CD4-positive, alpha-beta T cell treated with Interleukin-17A for 1 hour (primary cell): ENCODE measurements at regions not wholly inside any gene's neighbourhood (a gene's known extent, or its start where the extent isn't known, plus 50 kb on each side); places are given as distances from the start of the nearest gene placed in this dataset.

Experiments used
- DNase-seq: peaks from one replicate; pipeline ENCODE4 v3.0.0-alpha.2; 2020

- no peak for DNase-seq
Observed at GRCh38 chr14:97916100-97916499, 1118.9 kb downstream of the VRK1 start.

DNA sequence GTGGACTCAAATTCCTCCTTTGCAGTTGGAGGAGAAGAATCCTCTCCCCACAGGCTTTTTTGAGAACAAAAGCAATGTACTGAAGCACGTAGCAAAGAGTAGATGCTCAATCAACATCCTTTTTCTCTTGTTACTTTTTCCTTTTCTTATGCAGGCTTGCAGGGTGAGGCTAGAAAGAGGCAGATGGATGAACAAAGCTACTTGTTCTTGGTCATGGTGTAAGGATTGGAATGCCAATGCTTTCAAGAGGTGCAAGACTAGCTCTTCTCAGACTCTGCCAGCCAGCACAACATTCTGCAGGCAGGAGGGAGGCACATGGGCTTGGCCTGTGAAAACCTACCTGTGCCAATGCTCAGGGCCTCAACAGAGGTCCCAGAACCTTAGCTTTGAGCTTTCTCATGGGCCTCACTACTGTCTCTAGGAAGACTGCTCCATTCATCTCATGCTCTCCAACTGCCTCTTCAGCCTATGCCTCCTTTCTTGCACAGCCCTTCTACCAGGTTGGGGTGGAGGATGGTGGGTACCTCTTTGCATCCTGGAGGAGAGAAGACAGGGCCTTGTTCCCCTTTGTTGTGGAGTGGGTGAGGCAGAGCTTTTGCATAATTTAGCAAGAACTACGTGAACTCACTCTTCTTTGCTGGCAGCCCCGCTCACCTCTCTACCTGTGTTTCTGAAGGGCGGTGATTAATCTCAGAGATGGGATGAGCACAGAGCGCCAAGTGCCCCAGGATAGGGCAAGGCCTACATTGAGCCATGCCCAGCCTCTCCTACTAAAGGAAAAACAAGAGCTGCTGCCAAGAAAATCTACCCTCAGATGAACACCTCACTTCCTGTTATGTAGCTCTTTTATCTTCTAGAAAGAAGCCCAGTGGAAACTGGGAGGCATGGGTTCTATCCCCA lies 1119.7 kb downstream of the VRK1 start:
- no peak for DNase-seq

GRCh38 chr14:97920201-97920600 lies 1123.0 kb downstream of the VRK1 start:
- DNase-seq = no peak

DNA sequence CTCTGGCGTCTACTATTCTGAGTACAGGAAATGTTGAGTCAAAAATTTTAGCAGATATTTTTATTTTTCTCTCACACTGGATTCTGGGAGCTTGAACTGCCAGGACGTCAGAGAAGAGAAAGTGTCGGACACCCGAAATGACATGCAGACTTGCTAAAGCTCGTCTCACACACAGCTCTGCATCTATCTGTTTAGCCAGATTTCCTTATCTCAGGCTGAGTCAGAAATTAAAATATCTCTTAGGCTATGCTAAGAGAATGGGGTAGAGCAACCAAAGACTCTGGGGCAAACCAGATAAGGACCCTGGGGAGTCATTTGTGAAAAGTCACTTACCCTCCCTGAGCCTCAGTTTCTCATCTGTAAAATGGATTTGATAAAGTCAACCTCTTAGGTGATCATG lies 1124.1 kb downstream of the VRK1 start:
- no peak for DNase-seq

GRCh38 chr14:97924922-97925613 lies 1127.9 kb downstream of the VRK1 start:
- no peak for DNase-seq

GRCh38 chr14:97930166-97930565 lies 1133.0 kb downstream of the VRK1 start:
- DNase-seq = no peak

- DNase-seq = no peak
Observed at GRCh38 chr14:97931273-97931672, 1134.1 kb downstream of the VRK1 start.

GRCh38 chr14:97942921-97943320 lies 1145.7 kb downstream of the VRK1 start:
- DNase-seq = no peak

GRCh38 chr14:97943619-97944018 lies 1146.4 kb downstream of the VRK1 start:
- DNase-seq = no peak

DNA sequence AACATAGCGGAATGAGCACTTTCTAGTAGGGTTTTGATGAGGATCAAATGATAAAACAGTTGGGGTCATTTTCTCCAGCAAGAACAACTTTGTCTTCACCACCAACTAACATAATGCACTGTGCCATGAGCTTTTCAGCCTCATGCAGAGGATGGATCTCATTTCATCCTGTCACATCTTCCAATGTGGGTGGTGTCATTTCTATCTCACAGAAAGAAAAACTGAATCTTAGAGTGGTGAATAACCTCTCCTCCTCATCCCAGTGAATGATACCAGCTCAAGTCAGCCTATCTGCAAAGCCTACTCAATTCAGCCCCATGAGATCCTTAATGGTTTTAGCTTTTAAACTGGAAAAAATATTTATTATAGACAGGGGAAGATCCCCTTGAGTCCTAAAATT lies 1147.2 kb downstream of the VRK1 start:
- DNase-seq = no peak

- DNase-seq = no peak
Observed at GRCh38 chr14:97945631-97946030, 1148.4 kb downstream of the VRK1 start.

DNA sequence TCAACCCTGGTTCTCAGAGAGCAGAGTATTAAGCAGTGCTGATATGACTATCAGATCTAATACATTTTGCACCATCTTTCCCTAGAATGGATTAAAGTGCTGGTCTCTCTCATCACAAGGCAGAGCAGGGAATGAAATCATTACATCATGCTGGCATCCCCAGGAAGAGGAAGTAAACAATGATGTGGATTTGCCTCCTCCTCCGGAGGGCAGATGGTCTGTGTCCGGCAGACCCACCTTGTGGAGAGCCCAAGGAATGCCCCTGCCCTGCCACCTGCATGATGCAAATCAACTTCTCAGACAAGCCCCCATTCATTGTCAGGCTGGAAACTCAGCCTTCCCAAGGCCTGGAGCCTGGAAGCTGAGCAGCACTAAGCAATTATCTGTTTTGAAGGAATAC lies 1149.1 kb downstream of the VRK1 start:
- DNase-seq = no peak

GRCh38 chr14:97946641-97947040 lies 1149.5 kb downstream of the VRK1 start:
- no peak for DNase-seq

DNA sequence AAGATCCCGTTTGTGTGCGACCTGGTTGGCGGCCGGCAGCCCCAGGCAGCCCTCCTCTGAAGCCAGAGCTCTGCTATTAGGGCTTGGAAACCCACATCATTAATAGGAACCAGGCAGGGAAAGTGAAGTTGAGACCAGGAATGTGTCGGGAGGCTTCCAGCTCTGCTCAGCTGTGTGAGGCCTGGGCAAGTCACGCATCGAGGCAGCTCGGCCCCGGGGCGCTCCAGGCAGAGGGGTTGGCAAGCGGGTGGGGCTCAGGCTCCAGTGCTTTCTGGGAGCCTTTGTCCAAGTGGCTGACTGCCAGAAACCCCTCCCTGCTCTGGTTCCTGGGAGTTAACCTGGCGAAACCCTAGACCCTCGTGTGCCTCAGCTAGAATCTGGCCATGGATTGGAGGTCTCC lies 1151.7 kb downstream of the VRK1 start:
- DNase-seq = no peak

GRCh38 chr14:97956581-97957340 lies 1159.6 kb downstream of the VRK1 start:
- DNase-seq = no peak

- DNase-seq = no peak
Observed at GRCh38 chr14:97959251-97959650, 1162.1 kb downstream of the VRK1 start.

DNA sequence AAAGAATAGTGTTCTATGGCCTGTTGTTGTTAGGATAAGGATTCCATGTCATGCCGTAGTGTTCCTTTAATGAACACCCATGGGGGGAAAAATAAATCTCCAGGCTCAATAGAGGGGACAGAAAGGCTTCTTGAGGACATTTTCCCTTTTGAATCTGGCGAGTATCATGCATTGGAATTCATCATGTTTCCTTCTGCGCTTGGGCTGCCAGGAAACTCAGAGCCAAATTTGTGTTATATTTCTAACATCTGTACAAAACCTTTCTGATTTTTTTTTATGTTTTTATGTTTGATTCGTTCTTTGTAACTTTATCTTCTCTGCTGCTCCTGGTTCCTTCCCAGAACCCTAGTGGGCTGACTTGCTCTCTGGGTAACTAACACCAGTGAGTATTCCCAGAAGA lies 1163.3 kb downstream of the VRK1 start:
- no peak for DNase-seq

- no peak for DNase-seq
Observed at GRCh38 chr14:97970222-97970621, 1173.0 kb downstream of the VRK1 start.

DNA sequence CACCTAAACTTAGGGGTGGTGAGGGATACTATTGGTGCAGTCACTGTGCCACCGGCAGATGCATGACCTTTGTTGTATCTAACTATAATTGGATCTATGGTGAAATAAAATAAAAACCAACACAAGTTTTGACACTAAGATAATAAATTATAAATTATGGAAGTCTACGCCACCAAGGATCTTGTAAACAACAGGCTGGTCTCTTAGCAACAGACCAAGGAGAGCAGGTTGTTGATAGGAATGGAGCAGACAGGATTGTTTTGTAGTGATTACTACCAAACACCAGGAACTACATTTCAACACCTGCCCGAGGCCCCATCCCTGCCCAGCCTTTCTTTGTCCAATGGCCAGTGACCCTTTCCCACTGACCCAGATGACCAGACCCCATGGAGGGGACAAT lies 1178.0 kb downstream of the VRK1 start:
- peak; percentile 35 for DNase-seq

GRCh38 chr14:97975962-97976361 lies 1178.8 kb downstream of the VRK1 start:
- DNase-seq = peak; percentile 39

DNA sequence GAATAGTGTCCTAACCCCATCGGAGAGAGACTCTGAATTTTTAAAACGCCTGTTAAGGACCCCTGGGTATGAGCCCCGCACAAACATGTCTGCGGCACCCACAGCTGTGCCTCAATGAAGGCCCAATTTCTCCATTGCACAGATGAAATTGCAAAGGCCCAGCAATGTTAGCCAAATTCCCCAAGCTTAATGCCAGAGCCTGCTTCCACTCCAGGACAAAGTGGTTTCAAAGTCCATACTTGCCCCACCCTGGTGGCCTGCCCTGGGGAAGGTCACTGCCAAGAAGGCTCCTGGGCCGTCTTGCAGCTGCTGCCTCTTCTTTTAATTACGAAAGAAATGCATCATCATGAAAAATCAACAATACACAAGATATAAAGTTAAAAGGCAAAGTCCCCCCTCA lies 1179.7 kb downstream of the VRK1 start:
- DNase-seq = peak; percentile 20

GRCh38 chr14:97977651-97978261 lies 1180.6 kb downstream of the VRK1 start:
- peak; percentile 73 for DNase-seq

GRCh38 chr14:97978341-97978740 lies 1181.2 kb downstream of the VRK1 start:
- peak; percentile 78 for DNase-seq
